Thoracic aorta (tissue), 2 donors: ENCODE measurements at regions not wholly inside any gene's neighbourhood (a gene's known extent, or its start where the extent isn't known, plus 50 kb on each side); places are given as distances from the start of the nearest gene placed in this dataset.
"Not testable (repeated sequence)": the region's sequence is repeated elsewhere in the genome, so short reads cannot be mapped to it uniquely, and the experiment has no call there.

Source experiments
- ATAC-seq: fragments of 150-250 bp; one replicate; pipeline ENCODE4 v1.8.0; 2017; ENCODE audit warnings: low read depth; ENCODE audit not compliant: insufficient number of reproducible peaks, low FRiP score
- DNase-seq: peaks from one replicate; pipeline ENCODE4 v3.0.0-alpha.2; 2020; ENCODE audit warnings: low spot score
- H3K27ac ChIP-seq, 2 donors: fragments of 200-600 bp; sonication (generic); 1 replicate in 1 of 2; 2 replicates in 1 of 2; pipeline ENCODE4 v1.5.1; 2016; ENCODE audit warnings: mild to moderate bottlenecking in 2 of 2, moderate library complexity in 2 of 2
- H3K27me3 ChIP-seq: fragments of 200-600 bp; sonication (generic); replicated peaks from 2 replicates; pipeline ENCODE4 v1.6.0; 2016; ENCODE audit warnings: mild to moderate bottlenecking; ENCODE audit not compliant: insufficient read depth
- H3K36me3 ChIP-seq: fragments of 200-600 bp; sonication (generic); one replicate; pipeline ENCODE4 v1.5.1; 2016
- H3K4me1 ChIP-seq, 2 donors: fragments of 200-600 bp; sonication (generic); 1 replicate in 1 of 2; 2 replicates in 1 of 2; pipeline versions ENCODE4 v1.5.1 to v1.6.0; 2016; ENCODE audit warnings: low read depth in 2 of 2, mild to moderate bottlenecking in 1 of 2; ENCODE audit not compliant: control insufficient read depth in 1 of 2
- H3K4me3 ChIP-seq: fragments of 200-600 bp; sonication (generic); 2 replicates; pipeline ENCODE4 v1.5.1; 2016; ENCODE audit warnings: mild to moderate bottlenecking
- H3K9me3 ChIP-seq: fragments of 200-600 bp; sonication (generic); 2 replicates; pipeline ENCODE4 v1.5.1; 2016
- CTCF ChIP-seq: fragments of 200-600 bp; sonication (generic); IDR thresholded peaks from one replicate; pipeline ENCODE4 v1.5.1; 2019; ENCODE audit warnings: antibody characterized with exemption

- Histone ChIP-seq H3K4me1 (no peaks in the 10 kb centered on the region), H3K27me3 (no peaks in the 10 kb centered on the region), H3K27ac (no peak overlapping the region), H3K4me3 (no peak overlapping the region), H3K9me3 (peaks cover 9% of the 10 kb centered on the region), H3K36me3 (no peaks in the 10 kb centered on the region)
- DNase-seq: no peak
- ATAC-seq: no peak
- TF ChIP-seq CTCF: no peak
Observed at GRCh38 chr5:105865834-105866233, 1804.9 kb downstream of the EFNA5 start.

- H3K27ac ChIP-seq, DNase-seq, H3K9me3 ChIP-seq, ATAC-seq, H3K27me3 ChIP-seq, H3K4me1 ChIP-seq, H3K36me3 ChIP-seq, H3K4me3 ChIP-seq: not testable (repeated sequence)
Observed at GRCh38 chr5:105859350-105859749, 1811.4 kb downstream of the EFNA5 start.

GRCh38 chr5:105849701-105850100 is 1821.0 kb downstream of the EFNA5 start:
- Histone ChIP-seq H3K4me3 (no peak overlapping the region), H3K27me3 (no peaks in the 10 kb centered on the region), H3K36me3 (no peaks in the 10 kb centered on the region), H3K9me3 (no peaks in the 10 kb centered on the region), H3K27ac (no peak overlapping the region), H3K4me1 (peaks cover 0 to 7% of the 10 kb centered on the region in 2 donors)
- ATAC-seq (no peak), DNase-seq (no peak)
- no peak for TF ChIP-seq CTCF

GRCh38 chr5:105840800-105841199 is 1829.9 kb downstream of the EFNA5 start:
- H3K9me3 ChIP-seq: no peaks in the 10 kb centered on the region
- no peaks in the 10 kb centered on the region for H3K36me3 ChIP-seq
- no peak overlapping the region for H3K27ac ChIP-seq
- DNase-seq (no peak), ATAC-seq (no peak)
- TF ChIP-seq CTCF: no peak
- no peak overlapping the region for H3K4me3 ChIP-seq
- H3K4me1 ChIP-seq: no peaks in the 10 kb centered on the region
- H3K27me3 ChIP-seq: no peaks in the 10 kb centered on the region

GRCh38 chr5:105836887-105837286 is 1833.8 kb downstream of the EFNA5 start:
- Histone ChIP-seq H3K27me3 (no peaks in the 10 kb centered on the region), H3K9me3 (no peaks in the 10 kb centered on the region), H3K36me3 (no peaks in the 10 kb centered on the region), H3K4me1 (peaks cover 0 to 7% of the 10 kb centered on the region in 2 donors), H3K4me3 (no peak overlapping the region), H3K27ac (no peak overlapping the region)
- TF ChIP-seq CTCF: no peak
- ATAC-seq (no peak), DNase-seq (no peak)

GRCh38 chr5:105836268-105836667 is 1834.5 kb downstream of the EFNA5 start:
- TF ChIP-seq CTCF: no peak
- Histone ChIP-seq H3K4me1 (peaks cover 2 to 13% of the 10 kb centered on the region in 2 donors), H3K9me3 (no peaks in the 10 kb centered on the region), H3K36me3 (no peaks in the 10 kb centered on the region), H3K4me3 (no peak overlapping the region), H3K27me3 (no peaks in the 10 kb centered on the region), H3K27ac (no peak overlapping the region)
- DNase-seq (no peak), ATAC-seq (no peak)
